ENCODE measurements at regions not wholly inside any gene's neighbourhood (a gene's known extent, or its start where the extent isn't known, plus 50 kb on each side); places are given as distances from the start of the nearest gene placed in this dataset.

DNA sequence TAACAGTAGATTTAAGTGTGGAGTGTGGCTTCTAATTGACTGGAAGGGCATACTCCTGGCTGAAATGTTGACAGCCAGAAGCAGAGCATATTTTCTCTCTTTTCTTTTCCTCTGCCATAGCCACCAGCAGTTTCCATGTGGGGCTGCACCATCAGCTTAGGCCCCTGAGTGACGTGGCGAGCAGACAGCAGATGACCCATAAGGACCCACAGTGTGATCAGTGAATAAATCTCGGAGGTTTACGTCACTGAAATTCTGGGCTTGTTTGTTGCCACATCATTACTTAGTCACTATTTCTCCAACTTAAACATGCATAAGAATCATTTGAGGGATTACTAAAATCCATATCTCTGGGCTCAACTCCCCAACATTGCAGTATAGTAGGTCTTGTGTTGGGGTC, 549.7 kb upstream of the TMEM132C start:
- Histone ChIP-seq H3K18ac (ENCODE audit: extremely low read depth, low read length) (no peak overlapping the region), H3K36me3 (ENCODE audit: control insufficient read depth in 2 of 4, insufficient read depth in 4 of 4, low read length in 3 of 4) (no peaks in the 10 kb centered on the region), H3K4me1 (replicated peaks in 1 of 4; ENCODE audit: control insufficient read depth in 3 of 4, insufficient read depth in 4 of 4, low read length in 3 of 4) (peaks cover 0 to 5% (median 2%) of the 10 kb centered on the region in 4 experiments; a peak in 3 of 7 replicates), H2AK5ac (ENCODE audit: low read depth, low read length) (no peak overlapping the region), H3K56ac (replicated peaks; ENCODE audit: insufficient read length, low read depth, low read length) (no peak overlapping the region), H4K5ac (ENCODE audit: insufficient read length, low read depth, low read length) (no peak overlapping the region), H3K4ac (replicated peaks; ENCODE audit: insufficient read length, low read depth, low read length) (no peak overlapping the region), H2BK5ac (ENCODE audit: low read depth, low read length) (no peak overlapping the region), H3K14ac (ENCODE audit: insufficient read length) (no peak overlapping the region), H4K91ac (replicated peaks; ENCODE audit: insufficient read length, low read length) (no peak overlapping the region), H2BK15ac (ENCODE audit: low read length) (no peak overlapping the region), H3K27ac (ENCODE audit: low read depth, low read length) (no peak overlapping the region), H3K4me2 (ENCODE audit: insufficient read depth in 1 of 2, low read depth in 2 of 2, low read length in 2 of 2) (no peak overlapping the region), H3K27me3 (replicated peaks in 1 of 4; ENCODE audit: control insufficient read depth in 3 of 4, extremely low read depth in 1 of 4, insufficient read depth in 3 of 4, low read length in 3 of 4) (no peaks in the 10 kb centered on the region), H2AFZ (ENCODE audit: low read length) (no peak overlapping the region), H3K4me3 (ENCODE audit: extremely low read depth in 1 of 4, insufficient read depth in 2 of 4, low read depth in 3 of 4, low read length in 4 of 4) (no peak overlapping the region), H3K23me2 (ENCODE audit: low read depth, low read length) (no peaks in the 10 kb centered on the region), H2BK12ac (ENCODE audit: low read depth, low read length) (no peak overlapping the region), H3K9ac (replicated peaks in 1 of 4; ENCODE audit: extremely low read depth in 1 of 4, low read depth in 3 of 4, low read length in 3 of 4) (no peak overlapping the region), H4K20me1 (replicated peaks in 1 of 2; ENCODE audit: control insufficient read depth in 1 of 2, insufficient read depth in 2 of 2, low read length in 2 of 2) (no peaks in the 10 kb centered on the region), H3K9me3 (ENCODE audit: insufficient read depth in 2 of 2, low read depth in 1 of 2, low read length in 1 of 2) (no peaks in the 10 kb centered on the region), H3K79me1 (ENCODE audit: low read depth, low read length) (no peaks in the 10 kb centered on the region), H2BK120ac (replicated peaks; ENCODE audit: low read depth, low read length) (no peak overlapping the region), H3K23ac (ENCODE audit: insufficient read length) (no peak overlapping the region), H2BK20ac (ENCODE audit: low read length) (no peak overlapping the region), H3K79me2 (ENCODE audit: control insufficient read depth in 1 of 2, insufficient read depth in 2 of 2, low read length in 2 of 2) (no peaks in the 10 kb centered on the region), H4K8ac (ENCODE audit: extremely low read depth, insufficient read depth, low read length) (no peak overlapping the region)
- ChIA-PET CTCF (ENCODE audit: partially characterized antibody) (interaction anchor here (0.6 kb wide), 1 partner anchor 213 kb away, joined by 4 read pairs; no protein-coding TSS in a partner anchor), POLR2A (ENCODE audit: partially characterized antibody) (no interaction called here)
- DNase-seq (ENCODE audit: low read depth in 1 of 2, low spot score in 2 of 2) (no peak), FAIRE-seq (no peak)
- WGBS, 2 experiments (ENCODE audit: extremely low coverage in 1 of 2, insufficient coverage in 1 of 2, insufficient read length in 1 of 2, insufficient replicate concordance in 2 of 2, low coverage in 1 of 2, low lambda C conversion rate in 2 of 2, missing lambda C conversion rate in 1 of 2) = 94% methylated on average over 4 of the region's 4 CpGs; no CpG with 5 or more reads in 1 of the 2 experiments
- TF ChIP-seq FOSL1 (IDR thresholded peaks at IDR 0.05; ENCODE audit: insufficient read depth, low read depth, low read length) = no peak
- TF ChIP-seq USF2 (IDR thresholded peaks at IDR 0.05; ENCODE audit: low read length) = no peak
- no peak for TF ChIP-seq MAFK (IDR thresholded peaks at IDR 0.05; ENCODE audit: low read depth, low read length)
- TF ChIP-seq BRCA1 (IDR thresholded peaks at IDR 0.05; ENCODE audit: low read depth, low read length) = no peak
- no peak for TF ChIP-seq TCF12 (IDR thresholded peaks at IDR 0.05; ENCODE audit: low read depth, low read length)
- no peak for TF ChIP-seq SP2 (IDR thresholded peaks at IDR 0.05; ENCODE audit: low read length)
- TF ChIP-seq CHD2 (IDR thresholded peaks at IDR 0.05; ENCODE audit: low read length) = no peak
